HUDEP-2 (cell line): ENCODE measurements at regions not wholly inside any gene's neighbourhood (a gene's known extent, or its start where the extent isn't known, plus 50 kb on each side); places are given as distances from the start of the nearest gene placed in this dataset.
"Not testable (repeated sequence)": the region's sequence is repeated elsewhere in the genome, so short reads cannot be mapped to it uniquely, and the experiment has no call there.

ENCODE experiments used
- DNase-seq, 76 experiments: peaks; one replicate each; lab custom pipeline; 2025; ENCODE audit not compliant: unreplicated experiment in 76 of 76; lab: John Stamatoyannopoulos, UW

DNA sequence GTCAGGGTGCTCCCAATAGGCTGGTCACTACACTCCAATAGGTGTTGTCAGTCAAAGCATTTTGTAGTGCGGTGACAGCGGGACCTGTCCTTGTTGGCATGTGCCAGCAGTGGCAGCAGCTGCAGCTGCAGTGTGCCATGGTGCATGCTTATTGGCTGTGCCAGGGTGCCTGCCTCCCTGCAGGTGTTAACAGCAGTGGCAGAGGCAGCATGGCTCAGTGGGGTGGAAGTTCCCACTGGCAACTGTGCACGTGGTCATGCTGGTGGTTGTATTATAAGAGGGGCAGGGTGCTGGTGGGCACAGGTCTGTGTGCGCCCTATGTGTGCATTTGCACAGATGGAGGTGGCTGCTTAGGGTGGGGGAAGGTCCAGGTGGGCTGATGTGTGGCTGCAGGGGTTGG, 133.7 kb upstream of the EDIL3 start:
- no peak for DNase-seq

DNA sequence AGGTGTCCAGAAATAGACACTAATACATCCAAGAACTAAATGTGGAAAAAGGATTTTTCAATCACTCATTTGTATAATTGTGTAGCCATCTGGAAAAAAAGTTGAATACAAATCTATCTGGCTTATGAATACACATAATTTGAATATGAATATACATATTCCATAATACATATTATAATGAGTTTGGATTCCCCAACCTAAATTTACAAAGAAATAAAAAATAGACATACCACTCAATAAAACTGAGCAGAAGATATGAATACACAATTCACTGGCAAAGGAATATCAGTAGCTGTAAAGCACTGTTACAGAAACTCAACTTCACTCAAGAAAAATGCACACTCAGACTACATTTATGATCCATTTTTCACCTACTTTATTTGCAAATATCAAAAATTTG, 121.9 kb upstream of the EDIL3 start:
- DNase-seq, result no peak

DNA sequence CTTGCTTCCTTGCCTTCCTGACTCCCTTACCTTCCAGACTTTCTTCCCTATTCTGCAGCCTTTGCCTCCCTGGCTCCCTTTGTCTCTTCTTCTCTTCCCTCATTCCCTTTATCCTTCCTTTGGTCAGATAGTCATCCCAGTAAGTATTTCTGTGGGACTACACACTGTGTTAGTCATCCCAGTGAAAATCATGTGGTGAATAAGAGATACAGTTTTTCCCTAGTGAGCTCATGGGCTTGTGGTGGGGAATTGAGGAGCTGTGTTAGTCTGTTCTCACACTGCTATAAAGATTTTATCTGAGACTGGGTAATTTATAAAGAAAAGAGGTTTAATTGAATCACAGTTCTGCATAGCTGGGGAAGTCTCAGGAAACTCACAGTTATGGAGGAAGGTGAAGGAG, 109.8 kb upstream of the EDIL3 start:
- DNase-seq, result no peak

DNA sequence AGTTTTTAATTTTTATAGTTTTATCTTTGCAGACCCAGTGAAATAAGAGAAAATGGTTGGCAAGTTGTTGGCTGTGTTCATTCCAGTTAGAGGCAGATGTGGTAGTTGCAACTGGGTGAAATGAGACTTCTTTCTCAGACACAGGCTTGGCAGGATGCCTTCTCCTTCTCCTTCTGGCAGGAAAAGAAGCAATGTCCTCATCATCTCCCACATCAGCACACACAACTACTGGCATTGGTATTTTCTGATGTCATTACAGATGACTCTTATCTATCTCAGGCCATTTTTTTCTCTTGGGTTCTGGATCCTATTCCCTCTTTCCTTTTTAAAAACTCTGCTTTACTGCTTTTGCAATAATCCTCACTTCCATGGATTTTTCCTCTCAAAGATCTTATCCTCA, 103.3 kb upstream of the EDIL3 start:
- DNase-seq, result no peak

- DNase-seq, result no peak
Observed at GRCh38 chr5:84480873-84481637, 96.4 kb upstream of the EDIL3 start.

DNA sequence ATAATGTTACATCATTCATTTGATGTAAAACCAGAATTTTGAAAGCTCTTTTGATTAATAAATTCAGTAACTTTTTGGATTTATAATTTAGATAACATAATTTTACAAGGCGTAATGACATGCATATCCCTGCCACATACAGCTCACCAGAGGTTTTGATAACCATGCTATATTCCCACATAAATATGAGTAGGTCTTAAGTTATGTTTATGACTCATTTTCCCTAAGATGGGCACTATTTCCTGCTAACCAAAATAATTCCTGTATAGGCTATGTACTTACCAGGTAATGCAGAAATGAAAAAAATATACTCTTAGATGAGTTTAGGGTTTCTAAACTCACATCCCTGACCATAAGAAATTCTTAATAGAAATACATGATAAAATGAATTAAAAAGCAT, 93.9 kb upstream of the EDIL3 start:
- no peak for DNase-seq

DNA sequence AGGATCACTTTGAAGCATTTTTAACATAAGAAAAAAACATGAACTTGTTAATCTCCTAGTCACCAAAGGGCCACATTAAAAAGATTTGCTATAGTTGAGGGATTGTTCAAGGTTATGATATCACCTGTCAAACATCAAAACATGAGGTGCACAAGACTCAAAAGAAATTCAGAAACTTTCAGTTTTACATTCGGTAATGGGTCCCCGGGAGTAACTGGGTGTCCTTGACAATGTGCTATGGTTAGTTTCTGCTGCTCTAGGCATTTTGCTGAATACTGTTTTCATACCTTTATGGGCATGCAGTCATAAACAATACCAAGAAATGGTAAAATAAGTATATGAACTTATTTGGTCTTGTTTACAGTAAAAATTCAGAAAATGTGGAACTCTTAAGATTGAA, 92.8 kb upstream of the EDIL3 start:
- no peak for DNase-seq

DNA sequence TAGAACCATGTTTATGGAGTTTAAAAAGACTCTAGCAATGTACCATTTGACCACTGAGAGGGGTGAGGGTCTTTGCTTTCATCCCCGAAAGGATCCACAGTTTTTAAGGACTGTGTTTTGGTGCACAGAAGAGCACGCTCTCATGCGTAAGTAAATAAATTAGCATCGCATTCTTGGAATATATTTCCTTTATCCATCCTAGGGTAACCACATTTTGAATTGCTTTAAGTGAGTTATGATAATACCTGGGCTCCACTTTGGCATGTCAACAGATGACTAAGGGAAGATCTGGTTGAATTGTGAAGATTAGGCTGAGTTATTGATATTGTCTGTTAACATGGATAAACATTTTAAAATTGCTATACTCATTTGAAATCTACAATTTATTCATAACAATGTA, 89.4 kb upstream of the EDIL3 start:
- no peak for DNase-seq

- no peak for DNase-seq
Observed at GRCh38 chr5:84453405-84453804, 68.7 kb upstream of the EDIL3 start.

DNA sequence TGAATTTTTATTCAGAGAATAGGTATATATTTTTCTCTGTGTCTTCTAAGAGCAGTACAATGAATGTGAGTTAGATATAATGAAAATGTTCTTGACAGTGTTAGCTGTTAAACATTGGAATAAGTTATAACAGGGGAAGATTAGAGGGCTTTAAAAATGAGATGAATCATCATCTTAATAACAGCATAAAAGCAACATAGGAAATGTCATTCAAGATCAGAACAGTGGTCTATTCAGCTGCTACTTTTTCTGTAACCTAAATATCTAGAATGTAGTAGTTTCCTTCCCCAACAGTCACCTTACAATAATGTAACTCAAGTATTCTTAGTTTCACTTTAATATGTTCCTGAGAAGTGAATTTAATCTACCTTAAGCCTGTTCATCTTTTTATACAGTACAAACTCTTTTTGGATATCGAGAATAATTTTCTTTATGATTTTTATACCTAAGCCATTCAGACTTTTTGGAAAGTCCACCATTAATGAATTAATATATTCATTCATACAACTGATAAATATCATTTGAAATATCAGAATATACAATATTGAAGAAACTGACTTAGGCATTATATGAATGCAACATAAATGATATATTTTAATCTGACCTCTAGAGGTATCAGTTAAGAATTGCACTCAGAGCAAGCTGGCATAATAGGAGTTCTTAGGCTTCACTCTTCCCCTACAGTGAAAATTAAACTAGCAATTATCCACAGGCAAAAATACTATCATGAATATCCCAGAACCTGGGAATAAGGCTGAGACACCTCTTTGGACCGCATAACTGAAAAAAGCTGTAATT, 66.1 kb upstream of the EDIL3 start:
- no peak for DNase-seq

GRCh38 chr5:84445049-84445685, 60.5 kb upstream of the EDIL3 start:
- DNase-seq, result no peak

DNA sequence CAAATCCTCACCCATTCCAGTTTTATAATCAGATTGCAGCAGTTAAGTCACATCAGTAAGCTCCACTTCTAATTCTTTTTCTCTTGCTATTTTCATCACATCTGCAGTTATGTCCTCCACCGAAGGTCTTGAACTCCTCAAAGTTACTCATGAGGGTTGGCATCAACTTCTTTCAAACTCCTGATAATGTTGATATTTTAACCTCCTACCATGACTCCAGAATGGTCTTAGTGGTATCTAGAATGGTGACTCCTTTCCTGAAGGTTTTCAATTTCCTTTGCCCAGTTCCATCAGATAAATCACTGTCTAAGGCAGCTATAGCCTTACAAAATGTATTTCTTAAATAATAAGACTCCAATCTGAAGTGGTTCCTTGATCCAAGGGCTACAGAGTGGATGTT, 53.8 kb upstream of the EDIL3 start:
- no peak for DNase-seq

GRCh38 chr5:84437673-84438315, 53.1 kb upstream of the EDIL3 start:
- DNase-seq, result no peak

DNA sequence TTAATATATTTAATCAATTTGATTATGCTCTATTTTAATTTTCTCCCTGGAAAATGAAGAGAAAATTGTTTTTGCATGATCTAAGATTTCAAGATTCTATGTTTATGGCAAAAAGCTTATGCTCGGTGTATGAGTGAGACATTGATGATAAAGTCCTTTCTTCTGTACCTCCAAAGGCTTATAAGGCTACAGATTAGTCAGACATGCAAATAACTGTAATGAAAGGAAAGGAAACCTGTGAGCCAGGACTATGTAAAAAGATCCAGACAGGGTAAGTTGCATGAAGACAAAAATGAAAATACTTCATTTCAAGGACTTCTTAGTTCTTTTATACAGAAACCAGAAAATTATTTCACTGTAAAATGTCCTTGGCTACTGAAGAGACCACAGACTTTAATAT, 52.2 kb upstream of the EDIL3 start:
- no peak for DNase-seq

DNA sequence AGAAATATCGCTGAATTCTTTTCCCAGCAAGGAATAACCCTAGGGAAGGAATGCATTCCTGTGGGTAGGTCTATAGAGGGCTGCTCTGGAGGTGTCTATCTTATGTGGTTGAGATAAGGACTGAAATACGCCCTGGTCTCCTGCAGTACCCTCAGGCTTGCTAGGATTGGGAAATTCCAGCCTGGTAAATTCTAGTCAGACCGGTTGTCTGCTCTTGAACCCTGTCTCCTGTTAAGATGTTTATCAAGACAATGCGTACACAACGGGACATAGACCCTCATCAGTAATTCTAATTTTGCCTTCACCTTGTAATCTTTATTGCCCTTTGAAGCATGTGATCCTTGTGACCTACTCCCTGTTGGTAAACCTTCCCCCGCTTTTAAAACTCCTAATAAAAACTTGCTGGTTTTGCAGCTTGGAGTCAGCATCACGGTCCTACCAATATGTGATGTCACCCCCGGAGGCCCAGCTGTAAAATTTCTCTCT, 51.2 kb upstream of the EDIL3 start:
- not testable (repeated sequence) for DNase-seq
